Ureter (tissue), 1 donor: ENCODE measurements at regions not wholly inside any gene's neighbourhood (a gene's known extent, or its start where the extent isn't known, plus 50 kb on each side); places are given as distances from the start of the nearest gene placed in this dataset.

Experiments
- DNase-seq: peaks from one replicate; pipeline ENCODE4 v3.0.0-alpha.2; 2020; ENCODE audit warnings: low spot score
- donor health status: DM: yes; HTN: yes; CAD: no.

GRCh38 chr5:144979516-144980264 lies 809.0 kb downstream of the KCTD16 start:
- no peak for DNase-seq

GRCh38 chr5:144972317-144972716 lies 801.6 kb downstream of the KCTD16 start:
- DNase-seq, result no peak

GRCh38 chr5:144971108-144971850 lies 800.6 kb downstream of the KCTD16 start:
- DNase-seq, result no peak

GRCh38 chr5:144960296-144960695 lies 789.6 kb downstream of the KCTD16 start:
- no peak for DNase-seq

- DNase-seq, result no peak
Measured at GRCh38 chr5:144958002-144958401, 787.3 kb downstream of the KCTD16 start.

- DNase-seq, result no peak
Measured at GRCh38 chr5:144950996-144951395, 780.3 kb downstream of the KCTD16 start.

- DNase-seq, result no peak
Measured at GRCh38 chr5:144947023-144947422, 776.4 kb downstream of the KCTD16 start.

- no peak for DNase-seq
Measured at GRCh38 chr5:144945503-144945902, 774.8 kb downstream of the KCTD16 start.

GRCh38 chr5:144944936-144945335 lies 774.3 kb downstream of the KCTD16 start:
- DNase-seq, result no peak

GRCh38 chr5:144941004-144941403 lies 770.3 kb downstream of the KCTD16 start:
- DNase-seq, result no peak

- DNase-seq, result no peak
Measured at GRCh38 chr5:144918371-144918770, 747.7 kb downstream of the KCTD16 start.

GRCh38 chr5:144915452-144915851 lies 744.8 kb downstream of the KCTD16 start:
- no peak for DNase-seq

GRCh38 chr5:144913661-144914060 lies 743.0 kb downstream of the KCTD16 start:
- no peak for DNase-seq

- no peak for DNase-seq
Measured at GRCh38 chr5:144896473-144896872, 725.8 kb downstream of the KCTD16 start.

- no peak for DNase-seq
Measured at GRCh38 chr5:144886668-144887067, 716.0 kb downstream of the KCTD16 start.

GRCh38 chr5:144882739-144883283 lies 712.1 kb downstream of the KCTD16 start:
- DNase-seq, result no peak

GRCh38 chr5:144880513-144880912 lies 709.8 kb downstream of the KCTD16 start:
- DNase-seq, result no peak

GRCh38 chr5:144876990-144877389 lies 706.3 kb downstream of the KCTD16 start:
- DNase-seq, result no peak

- no peak for DNase-seq
Measured at GRCh38 chr5:144873076-144873475, 702.4 kb downstream of the KCTD16 start.

- DNase-seq, result no peak
Measured at GRCh38 chr5:144864118-144864517, 693.4 kb downstream of the KCTD16 start.

GRCh38 chr5:144857454-144857853 lies 686.8 kb downstream of the KCTD16 start:
- DNase-seq, result no peak

- DNase-seq, result no peak
Measured at GRCh38 chr5:144844086-144844485, 673.4 kb downstream of the KCTD16 start.

- DNase-seq, result no peak
Measured at GRCh38 chr5:144832416-144832815, 661.7 kb downstream of the KCTD16 start.
